GM12875 (cell line): ENCODE measurements at regions not wholly inside any gene's neighbourhood (a gene's known extent, or its start where the extent isn't known, plus 50 kb on each side); places are given as distances from the start of the nearest gene placed in this dataset.
A peak's percentile ranks its signal among the peaks of the same experiment; 100 is the strongest.
"Not testable (repeated sequence)": the region's sequence is repeated elsewhere in the genome, so short reads cannot be mapped to it uniquely, and the experiment has no call there.

Experiments used
- H3K4me3 ChIP-seq: one replicate; pipeline ENCODE4 v1.5.1; 2011; ENCODE audit warnings: low read depth, low read length, control low read depth
- TF ChIP-seq, protein P1 (sequence below): IDR thresholded peaks from 2 replicates; pipeline ENCODE4 v1.5.1; 2011; ENCODE audit warnings: low read depth, mild to moderate bottlenecking, control low read depth, inconsistent platforms, low read length, moderate library complexity, borderline replicate concordance; ENCODE audit not compliant: insufficient read depth

DNA sequence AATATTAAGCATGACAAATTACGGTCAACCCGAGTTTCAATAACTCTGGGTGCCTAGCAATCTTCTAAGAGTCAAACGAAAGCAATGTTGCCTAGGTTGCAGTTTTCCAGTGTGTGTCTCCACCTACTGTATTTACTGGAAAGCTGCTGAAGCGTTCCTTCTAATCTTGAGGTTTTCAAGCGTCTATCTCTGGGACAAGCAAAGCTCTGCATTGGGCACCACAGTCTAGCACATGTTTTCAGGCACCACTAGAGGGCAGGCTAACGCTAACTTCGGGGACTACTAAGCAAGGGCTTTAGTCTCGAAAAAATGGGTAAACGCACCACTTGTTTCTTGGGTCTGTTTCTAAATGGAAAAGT, 82.7 kb upstream of the KIF2A start:
- H3K4me3 ChIP-seq = not testable (repeated sequence)
- TF ChIP-seq, protein P1, sequence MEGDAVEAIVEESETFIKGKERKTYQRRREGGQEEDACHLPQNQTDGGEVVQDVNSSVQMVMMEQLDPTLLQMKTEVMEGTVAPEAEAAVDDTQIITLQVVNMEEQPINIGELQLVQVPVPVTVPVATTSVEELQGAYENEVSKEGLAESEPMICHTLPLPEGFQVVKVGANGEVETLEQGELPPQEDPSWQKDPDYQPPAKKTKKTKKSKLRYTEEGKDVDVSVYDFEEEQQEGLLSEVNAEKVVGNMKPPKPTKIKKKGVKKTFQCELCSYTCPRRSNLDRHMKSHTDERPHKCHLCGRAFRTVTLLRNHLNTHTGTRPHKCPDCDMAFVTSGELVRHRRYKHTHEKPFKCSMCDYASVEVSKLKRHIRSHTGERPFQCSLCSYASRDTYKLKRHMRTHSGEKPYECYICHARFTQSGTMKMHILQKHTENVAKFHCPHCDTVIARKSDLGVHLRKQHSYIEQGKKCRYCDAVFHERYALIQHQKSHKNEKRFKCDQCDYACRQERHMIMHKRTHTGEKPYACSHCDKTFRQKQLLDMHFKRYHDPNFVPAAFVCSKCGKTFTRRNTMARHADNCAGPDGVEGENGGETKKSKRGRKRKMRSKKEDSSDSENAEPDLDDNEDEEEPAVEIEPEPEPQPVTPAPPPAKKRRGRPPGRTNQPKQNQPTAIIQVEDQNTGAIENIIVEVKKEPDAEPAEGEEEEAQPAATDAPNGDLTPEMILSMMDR = 0 out of 2 replicates have a peak, but pooled peaks have one; percentile 21

- not testable (repeated sequence) for H3K4me3 ChIP-seq
These were observed 80.9 kb upstream of the KIF2A start for GRCh38 chr5:62224987-62225601.

DNA sequence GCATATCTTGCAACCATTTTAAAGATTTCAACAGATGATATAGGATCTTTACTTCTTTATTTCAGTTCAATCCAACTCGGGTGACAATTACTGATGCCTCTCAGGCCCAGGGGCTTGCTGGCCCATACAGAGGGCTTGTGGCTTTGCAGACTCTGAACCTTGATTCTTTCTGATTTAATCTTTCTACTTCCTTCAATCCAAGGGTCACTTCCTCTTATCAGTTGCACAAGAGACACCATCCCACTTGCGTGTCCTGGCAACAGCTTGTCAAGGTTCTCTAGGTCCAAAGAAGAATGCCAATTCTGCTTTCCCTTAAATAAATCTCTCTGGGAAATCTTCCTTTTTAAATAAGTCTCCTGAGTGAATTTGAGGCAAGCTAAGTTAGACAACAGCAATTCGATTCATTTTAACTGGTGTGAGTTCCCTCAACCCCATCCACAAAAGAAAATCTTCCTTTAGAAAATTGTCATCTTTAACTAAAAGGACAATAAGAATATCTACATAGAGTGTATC, 75.1 kb upstream of the KIF2A start:
- H3K4me3 ChIP-seq = not testable (repeated sequence)

- TF ChIP-seq, protein P1 = no peak
- H3K4me3 ChIP-seq = no peak overlapping the region
These were observed 74.4 kb upstream of the KIF2A start for GRCh38 chr5:62231576-62231975.

- H3K4me3 ChIP-seq = not testable (repeated sequence)
These were observed 73.8 kb upstream of the KIF2A start for GRCh38 chr5:62232218-62232617.

DNA sequence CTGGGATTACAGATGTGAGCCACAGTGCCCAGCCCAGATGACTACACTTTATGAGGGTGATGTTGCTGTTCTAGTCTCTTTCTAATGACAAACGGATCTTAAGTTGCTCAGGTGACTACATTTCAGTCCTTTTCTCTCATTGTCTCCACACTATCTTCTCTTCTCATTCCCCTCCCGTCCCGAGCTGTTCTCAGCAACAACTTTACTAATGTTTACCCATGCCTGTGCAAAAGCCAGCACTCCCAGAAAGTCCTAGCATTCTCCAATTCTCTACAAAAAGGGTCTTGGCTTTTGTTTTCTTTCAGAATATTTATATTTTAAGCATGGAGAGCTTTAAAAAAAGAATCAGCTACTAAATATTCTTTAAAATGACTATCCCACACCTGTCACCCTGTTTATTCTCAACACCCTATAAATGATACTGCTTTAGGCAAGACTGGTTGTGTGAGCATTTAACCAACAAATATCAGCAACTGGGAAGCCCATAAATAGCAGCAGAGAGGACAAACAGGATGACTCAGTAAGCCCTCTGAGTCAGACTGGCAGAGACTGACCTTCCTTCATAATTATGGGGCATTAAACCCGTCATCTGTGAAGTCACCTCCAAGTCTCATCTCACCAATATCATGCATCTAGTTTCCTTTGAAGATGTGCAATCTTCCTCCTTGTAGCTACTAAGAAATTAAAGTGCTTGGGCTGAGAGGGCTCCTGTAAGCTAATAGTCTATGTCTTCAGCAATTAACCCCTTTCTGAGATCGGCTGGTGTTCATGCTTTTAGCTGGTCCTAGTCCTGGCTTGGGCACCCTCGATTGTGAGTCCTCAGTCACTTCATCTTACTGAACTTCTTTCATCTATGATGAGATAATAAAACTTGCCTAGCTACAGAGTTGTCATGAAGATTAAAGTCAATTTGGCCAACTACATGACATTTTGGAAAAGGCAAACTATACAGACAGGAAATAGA, 72.6 kb upstream of the KIF2A start:
- not testable (repeated sequence) for H3K4me3 ChIP-seq

GRCh38 chr5:62236593-62236992, 69.4 kb upstream of the KIF2A start:
- not testable (repeated sequence) for H3K4me3 ChIP-seq

DNA sequence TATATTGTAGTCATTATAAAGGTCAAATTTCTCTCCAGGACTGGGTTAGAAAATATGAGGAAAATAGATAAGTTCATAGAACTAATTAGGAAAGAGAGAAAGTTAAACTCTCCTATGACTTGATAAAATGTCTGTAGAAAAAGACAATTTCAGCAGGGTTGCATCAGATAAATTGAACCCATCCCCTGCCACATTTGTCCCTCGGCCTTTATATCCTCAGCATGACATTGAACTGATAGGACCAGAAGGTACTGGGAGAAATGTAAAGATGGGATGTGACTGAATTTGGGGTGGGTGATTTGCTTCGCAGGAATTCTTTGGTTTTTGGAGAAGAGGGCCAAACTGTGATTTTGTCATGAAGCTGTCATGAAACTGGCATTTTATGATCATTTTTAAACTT, 68.1 kb upstream of the KIF2A start:
- H3K4me3 ChIP-seq = not testable (repeated sequence)

- H3K4me3 ChIP-seq = not testable (repeated sequence)
These were observed 67.4 kb upstream of the KIF2A start for GRCh38 chr5:62238584-62238983.

GRCh38 chr5:62240494-62240893, 65.5 kb upstream of the KIF2A start:
- H3K4me3 ChIP-seq = not testable (repeated sequence)

GRCh38 chr5:62242000-62242399, 64.0 kb upstream of the KIF2A start:
- not testable (repeated sequence) for H3K4me3 ChIP-seq

- not testable (repeated sequence) for H3K4me3 ChIP-seq
These were observed 63.0 kb upstream of the KIF2A start for GRCh38 chr5:62243046-62243445.

DNA sequence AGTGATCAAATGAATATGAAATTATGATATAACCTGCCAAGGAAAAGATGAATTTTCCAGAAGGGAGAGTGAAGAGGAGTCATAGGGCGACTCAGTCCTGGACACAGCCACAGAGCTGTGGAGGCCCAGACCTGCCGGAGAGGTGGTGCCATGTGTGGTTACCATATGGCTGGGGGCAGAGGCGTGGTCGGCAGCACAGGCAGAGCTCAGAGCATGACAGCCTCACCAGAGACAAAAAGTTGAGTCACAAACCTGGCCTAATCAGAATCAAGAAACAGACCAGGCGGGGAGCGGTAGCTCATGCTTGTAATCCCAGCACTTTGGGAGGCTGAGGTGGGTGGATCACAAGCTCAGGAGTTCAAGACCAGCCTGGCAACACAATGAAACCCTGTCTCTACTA, 57.8 kb upstream of the KIF2A start:
- H3K4me3 ChIP-seq = not testable (repeated sequence)

GRCh38 chr5:62250085-62250484, 55.9 kb upstream of the KIF2A start:
- H3K4me3 ChIP-seq = not testable (repeated sequence)

GRCh38 chr5:62250919-62251318, 55.1 kb upstream of the KIF2A start:
- H3K4me3 ChIP-seq = not testable (repeated sequence)

GRCh38 chr5:62252519-62252918, 53.5 kb upstream of the KIF2A start:
- H3K4me3 ChIP-seq = not testable (repeated sequence)

- not testable (repeated sequence) for H3K4me3 ChIP-seq
These were observed 50.5 kb upstream of the KIF2A start for GRCh38 chr5:62255551-62255950.
